Right hindlimb (tissue), 1 donor: ENCODE measurements at regions not wholly inside any gene's neighbourhood (a gene's known extent, or its start where the extent isn't known, plus 50 kb on each side); places are given as distances from the start of the nearest gene placed in this dataset.
"Not testable (repeated sequence)": the region's sequence is repeated elsewhere in the genome, so short reads cannot be mapped to it uniquely, and the experiment has no call there.

Experiments
- DNase-seq: peaks from one replicate; pipeline ENCODE4 v3.0.0-alpha.2; 2018

DNA sequence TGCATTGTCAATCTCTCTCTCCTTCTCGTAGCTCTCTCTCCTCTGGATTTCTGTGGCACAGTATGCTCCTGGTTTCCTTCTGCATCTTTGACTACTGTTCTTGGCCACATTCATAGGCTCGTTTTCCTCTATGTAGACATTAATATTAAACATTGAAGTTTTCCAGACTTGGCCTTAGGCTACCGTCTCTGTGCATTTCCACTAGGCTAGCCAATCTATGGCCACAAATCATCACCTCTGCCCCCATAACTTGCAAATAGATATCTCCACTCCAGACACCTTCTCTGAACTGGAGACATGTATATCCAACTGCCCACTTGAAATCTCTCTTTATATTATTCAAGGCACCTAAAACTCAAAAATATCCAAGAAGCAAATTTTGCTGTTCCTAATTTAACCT is 768.5 kb downstream of the TSN start:
- no peak for DNase-seq

DNA sequence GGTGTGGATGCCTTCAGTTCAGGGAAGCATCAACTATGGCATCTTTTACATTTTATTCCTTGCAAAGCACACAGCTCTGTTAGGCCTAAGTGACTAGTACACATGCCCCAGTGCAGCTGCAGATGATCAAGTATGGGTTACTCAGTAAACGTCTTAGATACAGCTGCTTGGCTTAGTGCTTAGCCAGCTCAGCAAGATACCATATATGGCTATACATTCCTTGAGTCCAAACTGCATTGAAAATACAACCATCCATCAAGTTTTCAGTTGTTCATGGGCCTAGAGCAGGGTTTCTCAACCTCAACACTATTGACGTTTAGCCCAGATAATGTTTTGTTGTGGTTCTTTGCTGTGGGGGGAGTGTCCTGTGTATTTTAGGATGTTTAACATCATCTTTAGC is 769.9 kb downstream of the TSN start:
- DNase-seq = no peak

DNA sequence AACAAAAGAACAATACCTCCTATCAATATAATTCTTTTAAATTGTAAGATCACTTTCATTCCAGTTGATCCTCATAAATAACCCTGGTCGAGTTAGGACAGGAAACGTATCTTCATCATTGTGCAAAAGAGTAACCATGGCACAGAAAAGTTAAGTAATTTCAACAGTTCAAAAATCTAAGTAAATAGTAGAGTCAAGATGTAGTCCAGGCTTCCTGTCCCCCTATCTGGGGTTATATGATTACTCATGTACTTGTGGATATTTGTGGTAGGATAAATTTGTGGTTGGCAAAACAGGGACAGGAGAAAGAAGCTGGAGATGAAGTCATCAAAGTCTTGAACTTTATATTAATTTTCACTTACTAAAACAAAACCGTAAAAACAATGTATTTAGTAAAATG is 772.6 kb downstream of the TSN start:
- no peak for DNase-seq

DNA sequence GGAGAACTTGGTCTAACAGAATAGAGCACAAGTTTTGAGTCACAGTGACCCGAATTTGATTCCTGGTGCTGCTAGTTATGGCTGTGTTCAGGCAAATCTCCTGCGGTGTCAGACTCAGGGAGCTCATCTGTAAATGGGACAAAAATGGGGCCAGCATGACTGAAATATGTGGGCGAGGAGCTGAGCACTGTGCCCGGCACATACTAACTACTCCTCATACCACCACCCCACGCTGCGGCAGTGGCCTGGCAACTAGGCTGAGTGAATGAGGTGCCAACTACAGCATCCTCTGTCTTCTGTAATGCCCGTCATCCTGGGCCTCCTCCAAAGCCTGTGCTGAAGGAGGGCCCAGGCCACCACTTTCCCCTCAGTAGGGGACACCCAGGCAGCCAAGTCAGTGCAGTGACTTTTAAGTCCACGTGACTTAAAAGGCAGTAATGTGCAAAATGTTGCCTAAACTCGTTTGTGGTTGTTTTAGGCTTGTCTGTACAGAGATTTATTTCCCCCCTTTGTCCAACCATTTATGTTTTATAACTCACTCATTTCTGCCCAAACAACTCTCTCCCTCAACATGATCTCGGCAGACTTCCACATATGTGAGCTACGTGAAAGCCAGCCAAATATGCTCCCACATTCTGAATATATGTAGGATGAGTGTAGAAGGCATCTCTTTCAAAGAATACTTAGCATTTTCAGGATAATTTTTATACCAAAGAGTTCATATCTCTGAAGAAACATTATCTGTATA is 773.7 kb downstream of the TSN start:
- no peak for DNase-seq

DNA sequence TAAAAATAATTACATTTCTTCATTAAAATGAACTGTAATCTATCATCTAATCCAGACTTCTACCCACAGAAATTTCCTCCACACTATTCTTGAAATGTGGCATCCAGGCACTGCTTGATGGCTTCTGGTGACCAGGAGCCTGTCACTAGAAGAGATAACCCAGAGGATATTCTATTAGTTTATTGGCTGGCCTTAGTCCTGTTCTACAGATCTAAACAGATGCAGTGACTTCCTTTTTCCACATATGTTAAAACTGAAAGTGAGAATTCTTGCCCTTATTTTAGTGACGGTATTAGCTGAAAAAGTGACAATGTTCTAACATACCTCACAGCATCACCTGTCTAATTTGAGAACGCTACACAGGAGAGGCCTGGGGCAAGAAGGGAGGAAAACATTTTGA is 775.4 kb downstream of the TSN start:
- no peak for DNase-seq

DNA sequence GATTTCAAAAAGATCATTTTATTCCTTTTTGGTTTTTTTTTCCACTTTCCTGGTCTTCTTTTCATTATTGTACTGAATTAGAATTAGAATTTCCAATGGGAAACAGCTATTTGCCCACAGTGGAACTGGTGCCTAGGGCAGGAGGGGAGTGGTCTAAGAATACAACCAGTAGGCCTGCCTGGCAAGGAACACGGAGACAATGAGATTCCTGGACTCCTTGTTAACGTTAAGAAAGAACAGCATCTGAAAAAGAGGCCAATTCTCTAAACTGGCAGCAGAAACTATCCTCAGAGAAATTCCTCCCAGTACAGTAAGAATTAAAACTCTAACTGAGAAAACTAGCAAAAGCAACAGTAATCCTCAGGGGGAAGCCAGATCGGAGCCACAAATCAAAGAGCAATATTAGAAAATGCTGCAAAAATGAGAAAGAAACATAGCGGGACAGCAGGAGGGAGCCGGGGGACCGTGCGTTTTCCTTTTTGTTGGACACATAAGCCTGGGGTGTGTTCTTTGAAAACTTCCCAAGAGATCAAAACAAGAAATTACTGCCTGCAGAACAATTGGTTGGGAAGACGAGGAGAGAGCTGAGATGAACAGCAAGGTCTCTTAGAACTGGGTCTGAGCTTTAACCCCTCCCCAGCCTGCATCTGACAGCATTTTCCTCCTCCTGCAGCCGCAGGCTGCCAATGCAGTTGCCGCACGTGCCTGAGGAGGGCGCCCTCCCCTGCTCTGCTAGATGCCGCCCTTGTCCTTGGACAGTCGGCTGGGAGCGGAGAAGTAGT is 776.0 kb downstream of the TSN start:
- DNase-seq = peak; percentile 74

DNA sequence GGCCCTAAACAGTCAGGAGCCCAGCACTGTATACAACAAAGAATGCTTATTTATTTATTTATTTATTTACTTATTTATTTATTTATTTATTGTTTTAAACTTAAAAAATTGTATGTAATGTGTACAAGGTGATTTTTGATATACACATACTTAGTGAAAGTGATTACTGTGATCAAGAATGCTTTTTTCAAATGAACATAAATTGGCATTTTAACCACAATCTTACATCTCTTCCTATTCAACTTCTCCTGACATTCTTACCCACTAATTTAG is 776.6 kb downstream of the TSN start:
- no peak for DNase-seq

DNA sequence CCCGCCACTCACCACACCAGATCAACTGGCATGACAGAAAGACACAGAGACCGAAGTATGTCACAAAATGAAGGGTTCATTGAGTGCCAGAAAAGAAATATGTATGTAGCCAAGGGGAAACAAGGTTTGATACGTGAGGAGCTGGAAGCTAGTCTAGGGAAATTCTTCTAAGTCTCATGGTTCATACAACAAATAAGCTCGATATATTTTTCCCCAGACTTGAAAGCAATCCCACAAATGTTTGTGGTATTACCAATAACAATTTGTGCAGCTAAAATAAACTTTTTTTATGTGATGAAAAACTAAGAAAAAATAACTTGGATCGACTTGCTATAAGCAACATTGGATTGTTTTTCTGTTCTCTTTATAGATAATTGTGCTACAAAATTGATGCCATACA is 777.0 kb downstream of the TSN start:
- DNase-seq = no peak

DNA sequence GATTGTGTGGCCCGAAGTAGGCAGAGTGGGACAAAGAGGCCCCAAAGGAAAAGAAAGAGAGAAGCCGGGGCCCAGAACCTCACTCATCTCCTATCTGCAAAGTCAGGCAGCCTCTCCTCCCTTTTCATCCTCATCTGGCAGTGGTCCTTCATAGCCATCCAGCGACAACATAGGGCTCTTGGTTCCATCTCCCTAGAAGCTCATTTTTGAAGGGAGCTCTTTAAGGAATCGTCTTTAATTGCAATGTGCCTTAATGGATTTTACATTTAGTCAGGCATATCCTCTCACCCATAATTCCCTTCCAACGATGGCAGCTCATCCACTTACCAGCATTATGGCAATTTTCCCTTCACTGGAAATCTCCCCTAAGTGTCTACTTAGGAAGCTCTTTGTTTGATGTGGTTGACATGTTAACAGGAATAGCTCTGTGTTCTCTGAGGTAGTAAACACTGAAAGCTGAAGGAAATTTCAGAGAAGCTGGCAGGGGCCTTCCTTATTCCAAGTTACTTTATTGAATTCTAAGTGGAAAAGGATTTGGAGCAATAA is 780.6 kb downstream of the TSN start:
- DNase-seq = no peak

DNA sequence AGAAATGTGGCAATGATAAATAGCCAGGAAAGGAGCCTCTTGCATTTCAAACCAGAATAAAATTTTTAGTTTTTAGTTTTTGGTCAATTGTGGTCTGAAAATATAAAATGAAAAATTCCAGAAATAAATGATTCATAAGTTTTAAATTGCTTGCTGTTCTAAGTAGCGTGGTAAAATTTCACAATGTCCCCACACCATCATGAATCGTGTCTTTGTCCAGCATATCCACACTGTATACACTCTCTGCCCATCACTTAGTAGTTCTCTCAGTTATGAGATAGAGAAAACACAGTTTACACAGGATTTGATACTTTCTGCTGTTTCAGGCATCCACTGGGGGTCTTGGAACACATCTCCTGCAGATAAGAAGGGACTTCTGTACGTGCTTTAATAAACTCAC is 783.9 kb downstream of the TSN start:
- no peak for DNase-seq

DNA sequence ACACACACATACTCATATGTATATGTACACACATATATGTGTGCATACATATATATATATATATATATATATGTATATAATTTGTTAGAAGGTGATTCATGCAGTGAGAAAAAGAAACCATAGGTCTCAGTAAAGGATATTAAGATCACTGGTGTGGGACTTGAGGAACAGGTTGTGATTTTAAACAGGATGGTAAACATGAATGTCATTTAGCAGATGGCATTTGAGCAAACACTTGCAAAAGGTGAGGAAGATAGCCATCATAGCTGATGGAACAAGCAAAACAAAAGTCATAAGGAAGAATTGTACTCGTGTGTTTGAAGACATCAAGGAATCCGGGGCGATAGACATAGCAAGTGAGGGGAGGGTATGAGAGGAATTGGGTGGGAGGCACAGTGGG is 784.5 kb downstream of the TSN start:
- no peak for DNase-seq

DNA sequence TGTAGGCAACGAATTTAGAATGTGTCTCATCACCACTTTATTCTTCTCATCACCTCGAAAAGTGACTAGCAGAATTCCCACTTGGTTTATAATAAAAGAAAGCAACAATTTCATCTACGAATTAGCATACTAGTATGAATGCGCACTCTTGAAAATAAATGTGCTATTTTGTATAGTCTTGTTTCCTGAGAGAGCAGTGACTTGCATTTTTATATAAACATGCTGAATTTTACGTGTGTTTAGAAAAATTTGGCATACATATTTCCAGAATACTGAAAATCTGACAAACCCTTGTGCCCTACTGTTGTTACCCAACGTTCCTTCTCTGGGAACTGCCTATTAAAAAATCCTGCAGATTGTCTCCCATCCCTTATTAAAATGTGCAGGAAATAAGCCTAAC is 786.8 kb downstream of the TSN start:
- DNase-seq = no peak

DNA sequence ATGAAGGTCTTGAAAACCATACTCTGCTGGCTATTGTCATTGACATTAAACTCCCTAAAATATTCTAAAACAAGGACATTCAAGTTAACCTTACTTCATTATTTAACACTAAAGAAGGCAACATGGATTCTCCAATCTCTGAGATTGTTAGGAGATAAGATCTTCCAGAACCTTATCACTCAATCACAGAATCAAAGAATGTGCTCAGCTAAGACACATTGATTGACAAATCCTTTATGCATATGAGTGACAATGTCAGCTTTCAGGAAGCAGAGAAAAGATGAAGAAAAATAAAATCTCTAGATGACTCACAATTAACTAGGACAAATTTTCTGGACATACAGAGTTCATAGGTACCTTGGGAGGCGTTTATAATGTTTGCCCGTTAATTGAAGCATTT is 787.2 kb downstream of the TSN start:
- no peak for DNase-seq

DNA sequence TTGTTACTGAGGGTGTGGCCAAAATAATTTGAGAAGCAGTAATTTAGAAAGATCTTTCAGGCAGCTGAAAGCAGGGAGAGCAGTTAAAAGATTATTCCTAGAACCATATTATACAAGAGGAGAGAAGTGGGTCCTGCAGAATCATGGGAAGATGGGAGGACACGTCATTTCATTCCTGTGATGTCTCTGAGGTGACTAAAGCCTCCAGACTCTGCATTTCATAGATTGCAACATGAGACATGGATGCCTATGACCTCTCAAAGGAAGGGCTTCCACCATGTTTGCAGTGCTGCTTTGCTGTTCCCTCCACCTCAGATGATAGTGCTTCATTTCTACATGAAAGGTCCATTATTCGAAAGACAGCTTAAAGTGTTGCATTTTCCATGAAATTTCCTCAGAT is 788.4 kb downstream of the TSN start:
- DNase-seq = no peak

DNA sequence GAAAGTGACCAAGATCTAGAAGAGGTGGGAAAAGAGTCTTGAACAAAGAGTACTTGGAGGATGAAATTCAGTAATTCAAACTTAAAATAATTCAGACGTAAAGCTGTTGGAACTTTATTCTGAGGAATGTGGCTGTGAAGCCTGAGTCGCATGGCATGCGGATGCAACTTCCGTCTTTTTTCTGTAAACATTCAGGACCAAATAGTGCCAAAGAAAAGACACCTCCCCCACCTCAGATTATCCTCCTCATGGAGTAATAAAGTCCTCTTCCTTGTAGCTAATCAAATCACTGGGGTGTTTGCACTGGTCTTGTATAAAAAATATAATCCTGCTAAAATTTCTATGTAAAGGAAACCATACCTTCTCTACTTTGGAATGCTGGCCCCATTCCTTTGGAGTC is 790.4 kb downstream of the TSN start:
- DNase-seq = no peak

DNA sequence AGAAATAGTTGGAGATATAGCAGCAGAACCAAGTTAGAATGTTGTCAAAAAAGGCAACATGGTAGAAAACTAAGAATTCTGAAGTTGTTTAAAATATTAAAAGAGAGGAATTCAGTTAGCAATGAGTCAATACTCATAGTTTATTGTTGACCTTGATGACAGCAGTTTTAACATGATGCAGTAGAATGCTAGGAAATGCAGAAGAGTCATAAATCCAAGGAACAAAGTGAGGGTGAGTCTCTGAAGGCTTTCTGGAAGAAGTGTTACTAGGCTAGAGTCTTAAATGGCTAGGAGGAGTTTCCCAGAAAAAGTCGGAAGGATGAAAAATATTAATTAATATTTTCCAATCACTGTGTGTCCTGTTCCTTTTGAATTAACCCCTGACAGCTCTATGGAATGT is 807.3 kb downstream of the TSN start:
- DNase-seq = no peak

DNA sequence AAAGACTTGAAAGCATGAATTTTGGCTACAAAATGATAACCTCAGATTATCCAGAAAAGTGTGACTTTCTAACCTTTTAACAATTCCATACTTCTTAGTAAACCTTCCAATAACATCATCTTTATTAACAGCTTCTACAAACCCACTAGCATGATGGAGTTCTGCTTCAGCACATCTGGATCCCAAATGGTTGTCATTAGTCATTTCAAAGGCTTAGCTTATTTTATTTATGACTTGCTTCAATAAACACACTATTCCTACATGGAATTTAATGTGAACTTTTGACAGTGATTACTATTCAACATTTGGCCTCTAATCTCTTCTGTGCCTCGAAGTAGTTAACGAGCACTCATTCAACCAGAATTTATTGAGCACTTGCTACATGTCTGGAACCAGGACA is 808.3 kb downstream of the TSN start:
- DNase-seq = no peak

DNA sequence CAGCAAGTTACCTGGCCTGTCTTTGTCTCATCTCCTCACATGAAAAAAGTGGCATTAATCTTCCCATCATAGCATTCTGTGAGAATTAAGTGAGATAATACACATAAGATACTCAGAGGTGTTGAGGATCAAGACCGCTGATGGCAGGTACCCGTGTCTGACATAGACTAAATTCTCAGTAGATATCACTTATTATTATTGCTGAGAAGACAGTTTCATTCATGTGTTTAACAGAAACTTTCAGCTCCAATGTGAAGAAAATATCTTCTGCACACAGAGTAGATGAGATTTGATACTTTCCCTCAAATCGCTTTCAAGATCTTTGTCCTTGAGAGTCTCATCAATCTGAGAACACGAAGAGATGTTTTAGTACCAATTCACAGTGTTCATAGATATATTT is 809.4 kb downstream of the TSN start:
- DNase-seq = no peak

DNA sequence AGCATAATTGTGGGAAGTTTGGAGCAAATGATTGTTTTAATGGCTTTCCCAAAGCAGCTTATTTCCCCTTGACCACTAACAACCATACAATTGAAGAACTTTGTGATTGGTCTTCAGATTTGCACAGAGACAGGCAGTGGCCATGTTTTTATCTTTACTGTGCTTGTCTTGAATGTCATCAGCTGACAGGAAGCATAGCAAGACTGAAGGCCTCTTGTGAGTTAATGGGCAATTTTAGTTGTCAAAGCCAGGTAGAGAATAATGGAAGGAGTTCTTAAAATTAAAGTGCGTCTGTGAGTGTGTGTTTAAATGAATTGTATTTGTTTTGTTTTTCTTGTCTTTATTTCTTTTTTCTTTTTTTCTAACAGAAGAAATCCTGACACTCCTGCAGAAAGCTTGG is 809.9 kb downstream of the TSN start:
- no peak for DNase-seq

DNA sequence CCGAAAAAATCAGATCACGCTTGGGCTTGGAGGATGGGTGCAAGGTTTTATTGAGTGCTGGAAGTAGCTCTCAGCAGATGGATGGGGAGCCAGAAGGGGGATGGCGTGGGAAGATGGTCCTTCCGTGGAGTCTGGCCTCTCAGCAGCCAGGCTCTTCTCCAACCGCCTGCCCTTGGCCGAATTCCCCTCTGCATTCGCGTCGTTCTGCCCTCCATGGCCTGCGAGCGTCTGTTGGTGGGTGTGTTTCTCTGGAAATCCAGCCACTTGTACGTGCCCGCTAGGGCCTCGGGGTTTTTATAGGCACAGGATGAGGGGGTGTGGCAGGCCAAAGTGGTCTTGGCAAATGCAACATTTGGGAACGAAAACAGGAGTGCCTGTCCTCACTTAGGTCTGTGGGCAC is 815.2 kb downstream of the TSN start:
- DNase-seq = no peak

DNA sequence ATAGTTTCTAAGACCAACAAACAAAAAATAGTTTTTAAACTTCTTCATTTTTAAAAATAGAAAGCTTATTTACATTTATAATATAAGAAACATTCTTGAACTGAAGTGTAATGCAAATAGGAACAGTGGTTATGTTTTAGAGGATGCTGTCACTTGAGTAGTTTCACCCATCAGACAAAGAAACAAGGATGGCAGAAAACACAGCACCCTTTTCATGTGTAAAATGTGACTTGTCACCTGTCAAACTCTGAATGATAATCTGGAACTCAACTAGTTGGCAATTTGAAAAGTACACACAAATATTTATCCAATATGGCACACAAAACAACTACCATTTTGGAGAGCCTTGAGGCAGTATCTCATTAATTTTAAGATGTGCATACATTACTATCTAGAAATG is 816.0 kb downstream of the TSN start:
- not testable (repeated sequence) for DNase-seq

DNA sequence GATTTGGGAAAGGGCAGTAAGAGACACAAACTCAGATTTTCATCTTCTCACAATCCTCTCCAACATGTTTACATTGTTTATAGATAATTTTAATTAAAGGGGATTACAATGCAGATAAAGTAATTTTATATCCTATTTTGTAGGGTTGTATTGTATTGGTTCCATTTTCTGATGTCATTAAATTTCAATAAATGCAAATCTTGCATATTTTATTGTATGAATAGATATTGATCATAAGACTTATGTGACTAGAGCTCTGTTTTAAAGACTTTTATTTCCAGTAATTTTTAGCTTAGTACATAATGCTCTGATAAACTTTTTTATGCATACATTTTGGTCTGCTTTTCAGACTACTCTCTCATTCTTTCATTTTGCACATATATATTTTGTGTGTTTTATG is 819.6 kb downstream of the TSN start:
- DNase-seq = no peak

DNA sequence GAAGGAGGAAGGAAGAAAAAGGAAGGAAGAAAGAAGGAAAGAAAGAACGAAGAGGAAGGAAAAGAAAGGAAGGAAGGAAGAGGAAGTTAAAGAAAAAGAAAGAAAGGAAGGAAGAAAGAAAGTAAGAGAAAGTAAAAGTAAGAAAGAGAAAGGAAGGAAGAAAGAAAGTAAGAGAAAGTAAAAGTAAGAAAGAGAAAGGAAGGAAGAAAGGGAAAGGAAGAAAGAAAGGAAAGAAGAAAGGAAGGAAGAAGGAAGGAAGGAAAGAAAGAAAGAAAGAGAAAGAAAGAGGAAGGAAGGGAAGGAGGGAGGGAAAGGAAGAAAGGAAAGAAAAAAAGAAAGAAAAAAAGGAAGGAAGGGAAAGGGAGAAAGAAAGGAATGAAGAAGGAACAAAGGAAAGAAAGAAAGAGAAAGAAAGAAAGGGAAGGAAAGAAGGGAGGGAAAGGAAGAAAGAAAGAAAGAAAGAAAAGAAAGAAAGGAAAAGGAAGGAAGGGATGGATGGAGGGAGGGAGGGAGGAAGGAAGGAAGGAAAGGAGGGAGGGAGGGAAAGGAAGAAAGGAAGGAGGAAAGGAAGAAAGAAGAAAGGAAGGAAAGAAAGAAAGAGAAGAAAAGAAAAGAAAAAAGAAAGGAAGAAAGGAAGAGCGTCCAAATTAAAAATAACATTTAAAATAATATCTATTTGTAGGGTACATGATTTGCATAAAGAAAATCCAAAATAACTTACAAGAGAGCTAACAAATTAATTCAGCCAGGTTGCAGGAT is 827.9 kb downstream of the TSN start:
- DNase-seq = no peak

DNA sequence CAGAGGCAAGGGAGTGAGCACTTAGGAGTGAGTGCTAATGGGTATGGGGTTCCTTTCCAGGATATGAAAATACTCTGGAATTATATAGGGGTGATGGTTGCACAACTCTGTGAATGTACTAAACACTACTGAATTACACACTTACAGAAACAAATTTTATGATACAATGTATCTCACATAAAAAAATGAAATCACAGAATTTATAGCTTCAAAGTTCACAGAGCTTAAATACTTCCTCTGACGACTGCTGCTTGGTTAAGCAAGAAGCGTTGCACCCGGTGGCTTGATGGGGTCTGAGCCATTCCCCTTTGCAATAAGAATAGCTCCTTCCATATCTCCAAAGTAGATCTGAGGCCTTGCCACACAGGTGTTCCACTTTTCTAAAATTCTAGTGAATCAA is 835.1 kb downstream of the TSN start:
- no peak for DNase-seq
